GM12878 (cell line): ENCODE measurements at regions not wholly inside any gene's neighbourhood (a gene's known extent, or its start where the extent isn't known, plus 50 kb on each side); places are given as distances from the start of the nearest gene placed in this dataset.

Source experiments
- ATAC-seq: fragments of 200-7000 bp; cut with Tn5 transposase; 3 replicates; pipeline ENCODE4 v1.9.1; 2020; ENCODE audit warnings: mild to moderate bottlenecking, moderate library complexity
- BruUV-seq: library from RNA; stranded (reverse); fragments of 400-500 nt; replicated peaks from 2 replicates; lab custom pipeline; 2021; lab: Mats Ljungman, UMichigan
- CTCF ChIA-PET: fragments of 300-600 bp; sonication (Branson Sonifier 250); formaldehyde crosslinking; extraction: SDS; loops from one replicate; lab custom pipeline; 2021; ENCODE audit warnings: inconsistent platforms; lab: Yijun Ruan, JAX
- POLR2A ChIA-PET: fragments of 350-600 bp; formaldehyde crosslinking; extraction: SDS; loops from one replicate; lab custom pipeline; 2021; ENCODE audit warnings: inconsistent platforms; lab: Charles Lee
- RAD21 ChIA-PET: fragments of 300-600 bp; sonication (Branson Sonifier 250); formaldehyde crosslinking; loops from one replicate; lab custom pipeline; 2023; ENCODE audit warnings: antibody characterized with exemption; ENCODE audit not compliant: unreplicated experiment; lab: Charles Lee
- SMC1A ChIA-PET: fragments of 300-600 bp; sonication (Branson Sonifier 250); formaldehyde crosslinking; loops from one replicate; lab custom pipeline; 2023; ENCODE audit not compliant: unreplicated experiment, uncharacterized antibody; lab: Charles Lee
- DNase-seq: peaks from one replicate; pipeline ENCODE4 v3.0.0-alpha.2; 2011; ENCODE audit warnings: low read depth, low spot score
- FAIRE-seq: peaks from 3 replicates; lab custom pipeline; 2011; peaks lifted over from hg19 to GRCh38; lab: Jason Lieb, UNC
- H2AFZ ChIP-seq: 2 replicates; pipeline ENCODE4 v1.6.0; 2011; ENCODE audit warnings: low read depth, low read length, control low read depth; ENCODE audit not compliant: control insufficient read depth
- H3K27ac ChIP-seq: 2 replicates; pipeline ENCODE4 v1.5.1; 2011; ENCODE audit warnings: control low read depth; ENCODE audit not compliant: control insufficient read depth, insufficient read depth
- H3K27me3 ChIP-seq, 2 experiments: replicated peaks in 1 of 2; 2 replicates each; pipeline versions ENCODE4 v1.6.0 to v1.6.1; 2011; ENCODE audit warnings: low read length in 1 of 2; ENCODE audit not compliant: control insufficient read depth in 2 of 2, insufficient read depth in 2 of 2
- H3K36me3 ChIP-seq, 2 experiments: 2 replicates each; pipeline ENCODE4 v1.5.1; 2011; ENCODE audit warnings: low read length in 1 of 2; ENCODE audit not compliant: control insufficient read depth in 2 of 2, insufficient read depth in 2 of 2
- H3K4me1 ChIP-seq: 2 replicates; pipeline ENCODE4 v1.6.1; 2011; ENCODE audit warnings: mild to moderate bottlenecking, low read length, moderate library complexity, mixed read lengths; ENCODE audit not compliant: control insufficient read depth, insufficient read depth
- H3K4me2 ChIP-seq: 2 replicates; pipeline ENCODE4 v1.6.0; 2011; ENCODE audit warnings: control low read depth; ENCODE audit not compliant: control insufficient read depth, insufficient read depth
- H3K4me3 ChIP-seq: fragments of 200-600 bp; sonication (generic); 2 replicates; pipeline ENCODE4 v1.5.1; 2016
- H3K79me2 ChIP-seq: 2 replicates; pipeline ENCODE4 v1.6.0; 2011; ENCODE audit warnings: low read length; ENCODE audit not compliant: control insufficient read depth, insufficient read depth
- H3K9ac ChIP-seq: 2 replicates; pipeline ENCODE4 v1.8.0; 2011; ENCODE audit warnings: low read length, control low read depth, mixed read lengths; ENCODE audit not compliant: control insufficient read depth, insufficient read depth
- H3K9me3 ChIP-seq: replicated peaks from 3 replicates; pipeline ENCODE4 v1.5.1; 2011; ENCODE audit warnings: mild to moderate bottlenecking, low read length; ENCODE audit not compliant: control insufficient read depth, insufficient read depth
- H4K20me1 ChIP-seq: 2 replicates; pipeline ENCODE4 v1.6.0; 2011; ENCODE audit not compliant: control insufficient read depth, insufficient read depth
- BACH1 ChIP-seq: fragments of 450-650 bp; IDR thresholded peaks from 2 replicates; pipeline ENCODE4 v1.6.1; 2017; ENCODE audit warnings: mild to moderate bottlenecking, borderline replicate concordance
- EZH2 ChIP-seq: IDR thresholded peaks from 2 replicates; pipeline ENCODE4 v1.6.1; 2012; ENCODE audit warnings: low read depth, mild to moderate bottlenecking, control low read depth, inconsistent platforms, low read length, borderline replicate concordance; ENCODE audit not compliant: control insufficient read depth
- KLF5 ChIP-seq: fragments of 450-650 bp; IDR thresholded peaks from 2 replicates; pipeline ENCODE4 v1.6.1; 2014; ENCODE audit warnings: mild to moderate bottlenecking; ENCODE audit not compliant: partially characterized antibody
- MTA2 ChIP-seq: fragments of 450-650 bp; IDR thresholded peaks from 2 replicates; pipeline ENCODE4 v1.6.1; 2016; ENCODE audit warnings: low read depth, mild to moderate bottlenecking, moderate library complexity
- SIX5 ChIP-seq: IDR thresholded peaks from 2 replicates; pipeline ENCODE4 v1.6.1; 2011; ENCODE audit warnings: mild to moderate bottlenecking, low read depth, low read length, moderate library complexity; ENCODE audit not compliant: severe bottlenecking
- SMAD5 ChIP-seq: IDR thresholded peaks from 2 replicates; pipeline ENCODE4 v1.6.1; 2016; ENCODE audit warnings: antibody characterized with exemption, low read depth
- TAF1 ChIP-seq: IDR thresholded peaks from 2 replicates; pipeline ENCODE4 v1.6.1; 2011; ENCODE audit warnings: mild to moderate bottlenecking, low read depth, low read length, borderline replicate concordance
- WRNIP1 ChIP-seq: IDR thresholded peaks from 2 replicates; pipeline ENCODE4 v1.6.1; 2011; ENCODE audit warnings: low read depth, low read length, improper control_type of control experiment, borderline replicate concordance
- WGBS: methylation state at CpG from one replicate; pipeline ENCODE4 v1.1.6; 2016; ENCODE audit warnings: low lambda C conversion rate; ENCODE audit not compliant: insufficient replicate concordance, insufficient coverage; ENCODE audit errors: missing lambda C conversion rate; 5-methylcytosine and 5-hydroxymethylcytosine counted together
- in situ Hi-C: fragments of 300-500 bp; cut with MboI; formaldehyde crosslinking; loops from 9 replicates; pipeline ENCODE4 v1.14.3; 2018; ENCODE audit warnings: mixed read lengths
- intact Hi-C: fragments of 100-400 bp; cut with micrococcal nuclease; formaldehyde crosslinking; loops from one replicate; pipeline ENCODE4 v1.14.2; 2022; ENCODE audit not compliant: unreplicated experiment
- TF ChIP-seq, protein P1 (sequence below): fragments of 450-650 bp; formaldehyde crosslinking; IDR thresholded peaks from 2 replicates; pipeline ENCODE4 v1.4.0; 2020; ENCODE audit warnings: mild to moderate bottlenecking, moderate library complexity
- TF ChIP-seq, protein P2 (sequence below): IDR thresholded peaks from 2 replicates; pipeline ENCODE4 v1.6.1; 2011; ENCODE audit warnings: low read depth, mild to moderate bottlenecking, low read length, moderate library complexity, borderline replicate concordance; ENCODE audit errors: extremely low read depth
- TF ChIP-seq, protein P3 (sequence below): fragments of 450-650 bp; IDR thresholded peaks from 2 replicates; pipeline ENCODE4 v1.6.1; 2017; ENCODE audit warnings: low read depth, mild to moderate bottlenecking, moderate library complexity

DNA sequence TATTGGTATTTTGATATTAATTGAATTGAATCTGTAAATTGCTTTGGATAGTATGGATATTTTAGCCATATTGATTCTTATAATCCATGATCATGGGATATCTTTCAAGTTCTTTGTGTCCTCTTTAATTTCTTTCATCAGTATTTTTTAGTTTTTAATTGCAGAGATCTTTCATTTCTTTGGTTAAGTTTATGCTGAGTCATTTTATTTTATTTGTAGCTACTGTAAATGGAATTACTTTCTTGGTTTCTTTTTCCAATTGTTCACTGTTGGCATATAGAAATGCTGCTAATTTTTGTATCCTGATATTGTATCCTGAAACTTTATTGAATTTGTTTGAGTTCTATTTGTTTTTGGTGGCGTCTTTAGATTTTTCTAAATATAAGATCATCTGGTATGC lies 79.5 kb upstream of the DSEL start:
- Histone ChIP-seq H3K36me3 (no peaks in the 10 kb centered on the region), H3K4me3 (no peak overlapping the region)
- ChIA-PET SMC1A (no interaction called here), POLR2A (no interaction called here)
- TF ChIP-seq KLF5 (no peak), SMAD5 (no peak), MTA2 (no peak), EZH2 (no peak), TAF1 (no peak), SIX5 (no peak), WRNIP1 (no peak), BACH1 (no peak)
- TF ChIP-seq, protein P1, sequence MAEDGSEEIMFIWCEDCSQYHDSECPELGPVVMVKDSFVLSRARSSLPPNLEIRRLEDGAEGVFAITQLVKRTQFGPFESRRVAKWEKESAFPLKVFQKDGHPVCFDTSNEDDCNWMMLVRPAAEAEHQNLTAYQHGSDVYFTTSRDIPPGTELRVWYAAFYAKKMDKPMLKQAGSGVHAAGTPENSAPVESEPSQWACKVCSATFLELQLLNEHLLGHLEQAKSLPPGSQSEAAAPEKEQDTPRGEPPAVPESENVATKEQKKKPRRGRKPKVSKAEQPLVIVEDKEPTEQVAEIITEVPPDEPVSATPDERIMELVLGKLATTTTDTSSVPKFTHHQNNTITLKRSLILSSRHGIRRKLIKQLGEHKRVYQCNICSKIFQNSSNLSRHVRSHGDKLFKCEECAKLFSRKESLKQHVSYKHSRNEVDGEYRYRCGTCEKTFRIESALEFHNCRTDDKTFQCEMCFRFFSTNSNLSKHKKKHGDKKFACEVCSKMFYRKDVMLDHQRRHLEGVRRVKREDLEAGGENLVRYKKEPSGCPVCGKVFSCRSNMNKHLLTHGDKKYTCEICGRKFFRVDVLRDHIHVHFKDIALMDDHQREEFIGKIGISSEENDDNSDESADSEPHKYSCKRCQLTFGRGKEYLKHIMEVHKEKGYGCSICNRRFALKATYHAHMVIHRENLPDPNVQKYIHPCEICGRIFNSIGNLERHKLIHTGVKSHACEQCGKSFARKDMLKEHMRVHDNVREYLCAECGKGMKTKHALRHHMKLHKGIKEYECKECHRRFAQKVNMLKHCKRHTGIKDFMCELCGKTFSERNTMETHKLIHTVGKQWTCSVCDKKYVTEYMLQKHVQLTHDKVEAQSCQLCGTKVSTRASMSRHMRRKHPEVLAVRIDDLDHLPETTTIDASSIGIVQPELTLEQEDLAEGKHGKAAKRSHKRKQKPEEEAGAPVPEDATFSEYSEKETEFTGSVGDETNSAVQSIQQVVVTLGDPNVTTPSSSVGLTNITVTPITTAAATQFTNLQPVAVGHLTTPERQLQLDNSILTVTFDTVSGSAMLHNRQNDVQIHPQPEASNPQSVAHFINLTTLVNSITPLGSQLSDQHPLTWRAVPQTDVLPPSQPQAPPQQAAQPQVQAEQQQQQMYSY (CRISPR knock-in tag): no peak
- TF ChIP-seq, protein P2, sequence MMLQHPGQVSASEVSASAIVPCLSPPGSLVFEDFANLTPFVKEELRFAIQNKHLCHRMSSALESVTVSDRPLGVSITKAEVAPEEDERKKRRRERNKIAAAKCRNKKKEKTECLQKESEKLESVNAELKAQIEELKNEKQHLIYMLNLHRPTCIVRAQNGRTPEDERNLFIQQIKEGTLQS: no peak
- TF ChIP-seq, protein P3, sequence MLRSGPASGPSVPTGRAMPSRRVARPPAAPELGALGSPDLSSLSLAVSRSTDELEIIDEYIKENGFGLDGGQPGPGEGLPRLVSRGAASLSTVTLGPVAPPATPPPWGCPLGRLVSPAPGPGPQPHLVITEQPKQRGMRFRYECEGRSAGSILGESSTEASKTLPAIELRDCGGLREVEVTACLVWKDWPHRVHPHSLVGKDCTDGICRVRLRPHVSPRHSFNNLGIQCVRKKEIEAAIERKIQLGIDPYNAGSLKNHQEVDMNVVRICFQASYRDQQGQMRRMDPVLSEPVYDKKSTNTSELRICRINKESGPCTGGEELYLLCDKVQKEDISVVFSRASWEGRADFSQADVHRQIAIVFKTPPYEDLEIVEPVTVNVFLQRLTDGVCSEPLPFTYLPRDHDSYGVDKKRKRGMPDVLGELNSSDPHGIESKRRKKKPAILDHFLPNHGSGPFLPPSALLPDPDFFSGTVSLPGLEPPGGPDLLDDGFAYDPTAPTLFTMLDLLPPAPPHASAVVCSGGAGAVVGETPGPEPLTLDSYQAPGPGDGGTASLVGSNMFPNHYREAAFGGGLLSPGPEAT: no peak
- TF ChIP-seq, all 136 proteins: peak for 0
- Histone ChIP-seq H3K27me3 (no peaks in the 10 kb centered on the region), H3K4me2 (no peak overlapping the region), H3K4me1 (no peaks in the 10 kb centered on the region), H3K27ac (no peak overlapping the region), H4K20me1 (no peaks in the 10 kb centered on the region), H2AFZ (no peak overlapping the region), H3K9me3 (no peaks in the 10 kb centered on the region), H3K9ac (no peak overlapping the region), H3K79me2 (no peaks in the 10 kb centered on the region)
- CTCF ChIA-PET: interaction anchor here (0.6 kb wide), 1 partner anchor 20 kb away, joined by 3 read pairs; no protein-coding TSS in a partner anchor
- DNase-seq (no peak), ATAC-seq (no peak), FAIRE-seq (no peak)
- RAD21 ChIA-PET: no interaction called here
- intact Hi-C loops (no loop called here), in situ Hi-C loops (no loop called here)
- 75% methylated on average over 1 of the region's 1 CpG for WGBS
- BruUV-seq: no TSS peak
